Nephron (organoid): ENCODE measurements at regions not wholly inside any gene's neighbourhood (a gene's known extent, or its start where the extent isn't known, plus 50 kb on each side); places are given as distances from the start of the nearest gene placed in this dataset.

Experiments
- H3K27ac Mint-ChIP-seq, 3 experiments: 2 replicates each; pipeline ENCODE4 v1.8.0; 2020; ENCODE audit warnings: mixed read lengths in 3 of 3, mild to moderate bottlenecking in 2 of 3, moderate library complexity in 1 of 3
- H3K27me3 Mint-ChIP-seq: 2 replicates; pipeline ENCODE4 v1.8.0; 2021; ENCODE audit warnings: low read depth, mild to moderate bottlenecking, moderate library complexity, mixed read lengths
- H3K36me3 Mint-ChIP-seq: 2 replicates; pipeline ENCODE4 v1.8.0; 2020; ENCODE audit warnings: low read depth, mixed read lengths
- H3K4me1 Mint-ChIP-seq: 2 replicates; pipeline ENCODE4 v1.8.0; 2020; ENCODE audit warnings: mixed read lengths
- H3K4me3 Mint-ChIP-seq, 3 experiments: 2 replicates each; pipeline ENCODE4 v1.8.0; 2020; ENCODE audit warnings: mild to moderate bottlenecking in 3 of 3, mixed read lengths in 3 of 3, moderate library complexity in 2 of 3
- H3K9me3 Mint-ChIP-seq: 2 replicates; pipeline ENCODE4 v1.8.0; 2020; ENCODE audit warnings: mixed read lengths
- TF ChIP-seq, protein P1 (sequence below), 3 experiments: fragments of 200-600 bp; sonication (generic); IDR thresholded peaks; one replicate each; pipeline ENCODE4 v1.5.0; 2021; ENCODE audit warnings: antibody characterized with exemption in 3 of 3; ENCODE audit not compliant: unreplicated experiment in 3 of 3

DNA sequence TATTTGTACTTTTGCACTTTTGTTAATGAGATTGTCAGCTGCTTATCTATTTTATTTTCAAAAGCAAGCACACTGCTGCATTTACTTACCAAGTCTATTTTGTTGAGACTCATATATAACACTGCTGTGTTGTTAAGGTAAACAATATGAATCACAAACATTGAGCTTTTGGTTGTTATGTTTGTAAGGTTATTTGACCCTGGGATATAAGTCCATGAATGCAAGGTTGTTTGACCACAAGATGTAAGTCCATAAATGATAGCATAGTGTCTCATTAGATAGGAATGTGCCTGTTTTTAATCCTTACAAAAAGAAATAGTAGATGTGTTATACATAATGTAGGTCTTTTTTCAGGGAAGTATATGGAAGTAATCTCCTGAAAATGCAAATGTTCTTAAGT, 845.9 kb downstream of the CDH9 start:
- TF ChIP-seq, protein P1, sequence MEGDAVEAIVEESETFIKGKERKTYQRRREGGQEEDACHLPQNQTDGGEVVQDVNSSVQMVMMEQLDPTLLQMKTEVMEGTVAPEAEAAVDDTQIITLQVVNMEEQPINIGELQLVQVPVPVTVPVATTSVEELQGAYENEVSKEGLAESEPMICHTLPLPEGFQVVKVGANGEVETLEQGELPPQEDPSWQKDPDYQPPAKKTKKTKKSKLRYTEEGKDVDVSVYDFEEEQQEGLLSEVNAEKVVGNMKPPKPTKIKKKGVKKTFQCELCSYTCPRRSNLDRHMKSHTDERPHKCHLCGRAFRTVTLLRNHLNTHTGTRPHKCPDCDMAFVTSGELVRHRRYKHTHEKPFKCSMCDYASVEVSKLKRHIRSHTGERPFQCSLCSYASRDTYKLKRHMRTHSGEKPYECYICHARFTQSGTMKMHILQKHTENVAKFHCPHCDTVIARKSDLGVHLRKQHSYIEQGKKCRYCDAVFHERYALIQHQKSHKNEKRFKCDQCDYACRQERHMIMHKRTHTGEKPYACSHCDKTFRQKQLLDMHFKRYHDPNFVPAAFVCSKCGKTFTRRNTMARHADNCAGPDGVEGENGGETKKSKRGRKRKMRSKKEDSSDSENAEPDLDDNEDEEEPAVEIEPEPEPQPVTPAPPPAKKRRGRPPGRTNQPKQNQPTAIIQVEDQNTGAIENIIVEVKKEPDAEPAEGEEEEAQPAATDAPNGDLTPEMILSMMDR (IDR thresholded peaks at IDR 0.05; ENCODE audit: unreplicated experiment in 3 of 3), result no peak
- no peaks in the 10 kb centered on the region for H3K36me3 Mint-ChIP-seq
- no peaks in the 10 kb centered on the region for H3K9me3 Mint-ChIP-seq
- no peak overlapping the region for H3K4me3 Mint-ChIP-seq
- no peak overlapping the region for H3K27ac Mint-ChIP-seq
- H3K4me1 Mint-ChIP-seq, result no peaks in the 10 kb centered on the region
- no peaks in the 10 kb centered on the region for H3K27me3 Mint-ChIP-seq

DNA sequence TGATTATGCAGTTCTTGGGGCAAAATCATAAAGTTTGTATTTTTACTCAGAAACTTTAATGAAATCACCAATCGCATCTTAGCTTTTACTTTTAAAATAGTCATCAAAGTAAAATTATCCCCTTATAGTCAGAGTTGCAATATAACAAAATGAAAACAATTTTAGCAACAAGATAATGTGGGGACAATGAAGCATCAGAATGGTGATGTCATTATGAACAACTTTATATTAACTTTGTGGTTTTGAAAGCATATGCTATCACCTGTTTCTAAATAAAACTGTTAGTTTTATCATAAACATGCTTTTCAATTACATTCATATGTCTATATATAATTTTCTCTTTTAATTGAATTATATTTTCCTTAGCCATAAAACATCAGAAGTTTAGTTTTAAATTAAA, 856.8 kb downstream of the CDH9 start:
- H3K4me3 Mint-ChIP-seq, result no peak overlapping the region
- TF ChIP-seq, protein P1 (IDR thresholded peaks at IDR 0.05; ENCODE audit: unreplicated experiment in 3 of 3), result no peak
- H3K27me3 Mint-ChIP-seq, result no peaks in the 10 kb centered on the region
- no peak overlapping the region for H3K27ac Mint-ChIP-seq
- H3K4me1 Mint-ChIP-seq, result no peaks in the 10 kb centered on the region
- no peaks in the 10 kb centered on the region for H3K9me3 Mint-ChIP-seq
- no peaks in the 10 kb centered on the region for H3K36me3 Mint-ChIP-seq

DNA sequence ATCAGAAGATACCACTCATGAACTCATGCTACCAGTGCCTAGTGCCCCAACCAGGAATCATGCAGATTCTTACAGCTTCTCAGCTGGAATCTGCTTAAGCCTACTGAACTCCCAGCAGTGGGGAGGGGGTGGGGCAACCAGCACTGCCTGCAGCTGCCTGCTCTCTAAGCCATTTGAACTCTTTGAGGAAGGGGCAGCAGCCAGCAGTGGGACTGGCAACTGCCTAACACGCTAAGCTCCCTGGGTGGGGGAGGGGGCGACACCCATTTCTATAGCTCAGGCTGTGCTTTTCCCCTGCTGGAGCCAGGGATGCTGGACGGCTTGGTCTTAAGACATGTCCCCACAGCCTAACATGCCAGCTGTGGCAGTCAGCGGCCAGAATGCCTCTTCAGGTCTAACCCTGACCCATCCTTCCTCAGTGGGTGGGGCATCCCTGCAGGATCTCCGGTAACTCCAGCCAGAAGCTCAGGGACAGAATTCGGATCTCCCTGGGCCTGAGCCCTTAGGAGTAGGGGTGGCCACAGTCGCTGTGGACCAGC, 889.7 kb downstream of the CDH9 start:
- TF ChIP-seq, protein P1 (IDR thresholded peaks at IDR 0.05; ENCODE audit: unreplicated experiment in 3 of 3), result no peak
- no peaks in the 10 kb centered on the region for H3K36me3 Mint-ChIP-seq
- H3K9me3 Mint-ChIP-seq, result peaks cover 4% of the 10 kb centered on the region
- no peaks in the 10 kb centered on the region for H3K27me3 Mint-ChIP-seq
- no peak overlapping the region for H3K27ac Mint-ChIP-seq
- no peaks in the 10 kb centered on the region for H3K4me1 Mint-ChIP-seq
- H3K4me3 Mint-ChIP-seq, result no peak overlapping the region

DNA sequence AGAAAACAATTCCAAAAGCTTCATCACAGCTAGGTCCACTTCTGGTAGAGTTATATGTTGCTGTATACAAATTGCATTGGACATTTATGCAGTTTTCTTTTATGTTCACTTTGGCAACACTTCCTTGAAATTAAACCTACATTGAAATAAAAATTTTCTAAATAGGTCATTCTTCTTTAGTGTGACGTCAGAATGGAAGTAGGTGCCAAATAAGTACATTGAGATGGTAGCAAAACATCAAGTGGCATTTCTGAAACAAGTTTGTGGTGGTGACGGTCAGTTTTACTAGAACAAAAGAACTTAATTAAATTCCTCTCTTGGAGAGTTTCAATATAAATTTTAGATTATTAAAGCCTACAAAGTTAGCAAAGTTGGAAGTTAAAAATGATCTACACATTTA, 895.1 kb downstream of the CDH9 start:
- H3K36me3 Mint-ChIP-seq, result no peaks in the 10 kb centered on the region
- TF ChIP-seq, protein P1 (IDR thresholded peaks at IDR 0.05; ENCODE audit: unreplicated experiment in 3 of 3), result no peak
- no peaks in the 10 kb centered on the region for H3K9me3 Mint-ChIP-seq
- H3K4me3 Mint-ChIP-seq, result no peak overlapping the region
- no peak overlapping the region for H3K27ac Mint-ChIP-seq
- H3K27me3 Mint-ChIP-seq, result no peaks in the 10 kb centered on the region
- H3K4me1 Mint-ChIP-seq, result no peaks in the 10 kb centered on the region

- TF ChIP-seq, protein P1 (IDR thresholded peaks at IDR 0.05; ENCODE audit: unreplicated experiment in 3 of 3), result no peak
- no peaks in the 10 kb centered on the region for H3K4me1 Mint-ChIP-seq
- H3K4me3 Mint-ChIP-seq, result no peak overlapping the region
- no peaks in the 10 kb centered on the region for H3K27me3 Mint-ChIP-seq
- H3K36me3 Mint-ChIP-seq, result no peaks in the 10 kb centered on the region
- peak overlapping the region in 1 of 3 experiments; percentile 37 for H3K27ac Mint-ChIP-seq
- no peaks in the 10 kb centered on the region for H3K9me3 Mint-ChIP-seq
Measured at GRCh38 chr5:26121338-26121737, 917.0 kb downstream of the CDH9 start.

GRCh38 chr5:26104175-26104574, 934.2 kb downstream of the CDH9 start:
- Mint-ChIP-seq H3K4me1 (no peaks in the 10 kb centered on the region), H3K27ac (no peak overlapping the region), H3K36me3 (no peaks in the 10 kb centered on the region), H3K9me3 (peaks cover 5% of the 10 kb centered on the region), H3K27me3 (no peaks in the 10 kb centered on the region), H3K4me3 (no peak overlapping the region)
- TF ChIP-seq, protein P1 (IDR thresholded peaks at IDR 0.05; ENCODE audit: unreplicated experiment in 3 of 3), result no peak
